ENCODE measurements at regions not wholly inside any gene's neighbourhood (a gene's known extent, or its start where the extent isn't known, plus 50 kb on each side); places are given as distances from the start of the nearest gene placed in this dataset.

- TF ChIP-seq, protein P1, sequence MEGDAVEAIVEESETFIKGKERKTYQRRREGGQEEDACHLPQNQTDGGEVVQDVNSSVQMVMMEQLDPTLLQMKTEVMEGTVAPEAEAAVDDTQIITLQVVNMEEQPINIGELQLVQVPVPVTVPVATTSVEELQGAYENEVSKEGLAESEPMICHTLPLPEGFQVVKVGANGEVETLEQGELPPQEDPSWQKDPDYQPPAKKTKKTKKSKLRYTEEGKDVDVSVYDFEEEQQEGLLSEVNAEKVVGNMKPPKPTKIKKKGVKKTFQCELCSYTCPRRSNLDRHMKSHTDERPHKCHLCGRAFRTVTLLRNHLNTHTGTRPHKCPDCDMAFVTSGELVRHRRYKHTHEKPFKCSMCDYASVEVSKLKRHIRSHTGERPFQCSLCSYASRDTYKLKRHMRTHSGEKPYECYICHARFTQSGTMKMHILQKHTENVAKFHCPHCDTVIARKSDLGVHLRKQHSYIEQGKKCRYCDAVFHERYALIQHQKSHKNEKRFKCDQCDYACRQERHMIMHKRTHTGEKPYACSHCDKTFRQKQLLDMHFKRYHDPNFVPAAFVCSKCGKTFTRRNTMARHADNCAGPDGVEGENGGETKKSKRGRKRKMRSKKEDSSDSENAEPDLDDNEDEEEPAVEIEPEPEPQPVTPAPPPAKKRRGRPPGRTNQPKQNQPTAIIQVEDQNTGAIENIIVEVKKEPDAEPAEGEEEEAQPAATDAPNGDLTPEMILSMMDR (IDR thresholded peaks at IDR 0.05), result no peak
- ATAC-seq (ENCODE audit: low read depth) (no peak), DNase-seq (no peak)
- H3K36me3 Mint-ChIP-seq (ENCODE audit: low read depth), result no peaks in the 10 kb centered on the region
- no peaks in the 10 kb centered on the region for H3K9me3 Mint-ChIP-seq
- no peak overlapping the region for H3K27ac Mint-ChIP-seq
- CTCF ChIA-PET, result no interaction called here
- intact Hi-C loops (cut with micrococcal nuclease), result no loop called here
- no peak overlapping the region for H3K4me3 Mint-ChIP-seq
- POLR2A ChIA-PET, result no interaction called here
- peaks cover 2% of the 10 kb centered on the region for H3K27me3 Mint-ChIP-seq
- no peaks in the 10 kb centered on the region for H3K4me1 Mint-ChIP-seq
Observed at GRCh38 chr10:43853369-43853768, 204.7 kb upstream of the ZNF32 start.

GRCh38 chr10:43852644-43853214, 204.0 kb upstream of the ZNF32 start:
- CTCF ChIA-PET, result no interaction called here
- Mint-ChIP-seq H3K9me3 (no peaks in the 10 kb centered on the region), H3K4me1 (no peaks in the 10 kb centered on the region), H3K4me3 (no peak overlapping the region), H3K27me3 (peaks cover 2% of the 10 kb centered on the region), H3K27ac (no peak overlapping the region), H3K36me3 (ENCODE audit: low read depth) (no peaks in the 10 kb centered on the region)
- no peak for DNase-seq
- POLR2A ChIA-PET, result no interaction called here
- ATAC-seq (ENCODE audit: low read depth), result no peak
- intact Hi-C loops (cut with micrococcal nuclease), result no loop called here
- TF ChIP-seq, protein P1 (IDR thresholded peaks at IDR 0.05), result no peak

- H3K4me3 Mint-ChIP-seq, result no peak overlapping the region
- peaks cover 2% of the 10 kb centered on the region for H3K27me3 Mint-ChIP-seq
- CTCF ChIA-PET, result no interaction called here
- DNase-seq, result no peak
- no peak overlapping the region for H3K27ac Mint-ChIP-seq
- TF ChIP-seq, protein P1 (IDR thresholded peaks at IDR 0.05), result no peak
- ATAC-seq (ENCODE audit: low read depth), result no peak
- intact Hi-C loops (cut with micrococcal nuclease), result no loop called here
- POLR2A ChIA-PET, result no interaction called here
- no peaks in the 10 kb centered on the region for H3K36me3 Mint-ChIP-seq (ENCODE audit: low read depth)
- H3K4me1 Mint-ChIP-seq, result no peaks in the 10 kb centered on the region
- H3K9me3 Mint-ChIP-seq, result no peaks in the 10 kb centered on the region
Observed at GRCh38 chr10:43852149-43852548, 203.5 kb upstream of the ZNF32 start.

DNA sequence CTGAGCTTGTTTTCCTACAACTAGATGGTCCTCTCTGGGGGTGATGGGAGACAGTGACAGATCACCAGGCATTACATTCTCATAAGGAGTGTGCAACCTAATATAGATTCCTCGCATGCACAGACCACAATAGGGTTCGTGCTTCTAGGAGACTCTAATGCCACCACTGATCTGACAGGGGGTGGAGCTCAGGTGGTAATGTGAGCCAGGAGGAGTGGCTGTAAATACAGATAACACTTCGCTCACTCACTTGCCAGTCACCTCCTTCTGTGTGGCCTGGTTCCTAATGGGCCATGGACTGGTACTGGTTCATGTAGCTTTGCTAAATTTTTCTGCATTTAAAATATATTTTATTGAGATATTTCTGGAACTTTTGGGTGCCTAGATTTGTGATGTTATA, 202.3 kb upstream of the ZNF32 start:
- DNase-seq (no peak), ATAC-seq (ENCODE audit: low read depth) (no peak)
- TF ChIP-seq, protein P1 (IDR thresholded peaks at IDR 0.05), result no peak
- intact Hi-C loops (cut with micrococcal nuclease), result no loop called here
- no peak overlapping the region for H3K4me3 Mint-ChIP-seq
- POLR2A ChIA-PET, result no interaction called here
- peaks cover 2% of the 10 kb centered on the region for H3K4me1 Mint-ChIP-seq
- no peak overlapping the region for H3K27ac Mint-ChIP-seq
- peaks cover 2% of the 10 kb centered on the region for H3K27me3 Mint-ChIP-seq
- CTCF ChIA-PET, result no interaction called here
- no peaks in the 10 kb centered on the region for H3K9me3 Mint-ChIP-seq
- H3K36me3 Mint-ChIP-seq (ENCODE audit: low read depth), result no peaks in the 10 kb centered on the region

DNA sequence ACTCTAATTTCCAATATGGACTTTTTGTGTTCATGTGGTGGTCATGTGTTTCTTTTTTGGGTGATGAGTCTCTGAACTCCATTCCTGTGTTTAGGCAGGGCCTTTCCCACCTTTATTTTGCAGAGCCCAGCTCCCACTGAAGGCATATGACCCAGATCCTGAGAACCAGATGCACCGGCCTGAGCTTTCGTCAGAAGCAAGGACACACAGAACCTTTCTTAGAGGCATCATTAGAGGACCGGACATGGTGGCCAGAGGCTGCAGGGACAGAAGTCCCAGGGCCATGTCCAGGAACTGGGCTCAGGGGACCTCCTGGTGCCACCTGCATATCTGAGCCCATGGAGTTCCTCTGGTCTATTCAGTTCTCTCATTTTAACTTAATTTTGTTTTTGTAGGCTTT, 200.9 kb upstream of the ZNF32 start:
- ATAC-seq (ENCODE audit: low read depth) (no peak), DNase-seq (no peak)
- peaks cover 10% of the 10 kb centered on the region for H3K27me3 Mint-ChIP-seq
- no peak overlapping the region for H3K4me3 Mint-ChIP-seq
- TF ChIP-seq, protein P1 (IDR thresholded peaks at IDR 0.05), result no peak
- intact Hi-C loops (cut with micrococcal nuclease), result no loop called here
- H3K9me3 Mint-ChIP-seq, result no peaks in the 10 kb centered on the region
- peaks cover 2% of the 10 kb centered on the region for H3K4me1 Mint-ChIP-seq
- ChIA-PET CTCF (no interaction called here), POLR2A (no interaction called here)
- no peaks in the 10 kb centered on the region for H3K36me3 Mint-ChIP-seq (ENCODE audit: low read depth)
- H3K27ac Mint-ChIP-seq, result no peak overlapping the region
